HuH-7.5 (cell line): ENCODE measurements at regions not wholly inside any gene's neighbourhood (a gene's known extent, or its start where the extent isn't known, plus 50 kb on each side); places are given as distances from the start of the nearest gene placed in this dataset.

Experiments
- DNase-seq: peaks from one replicate; pipeline ENCODE4 v3.0.0; 2011; ENCODE audit warnings: low spot score

GRCh38 chr1:87720561-87720960 is 391.9 kb downstream of the LMO4 start:
- DNase-seq: peak; percentile 8

- no peak for DNase-seq
Measured at GRCh38 chr1:87723193-87723592, 394.5 kb downstream of the LMO4 start.

GRCh38 chr1:87728169-87728568 is 399.5 kb downstream of the LMO4 start:
- DNase-seq: no peak

GRCh38 chr1:87730274-87731216 is 401.9 kb downstream of the LMO4 start:
- DNase-seq: no peak

GRCh38 chr1:87733386-87733785 is 404.7 kb downstream of the LMO4 start:
- no peak for DNase-seq

- no peak for DNase-seq
Measured at GRCh38 chr1:87735750-87736149, 407.1 kb downstream of the LMO4 start.

GRCh38 chr1:87739141-87739540 is 410.5 kb downstream of the LMO4 start:
- DNase-seq: no peak

- no peak for DNase-seq
Measured at GRCh38 chr1:87739704-87740103, 411.0 kb downstream of the LMO4 start.

GRCh38 chr1:87743256-87743655 is 414.6 kb downstream of the LMO4 start:
- DNase-seq: no peak

- DNase-seq: no peak
Measured at GRCh38 chr1:87744056-87744455, 415.4 kb downstream of the LMO4 start.

GRCh38 chr1:87744763-87745162 is 416.1 kb downstream of the LMO4 start:
- DNase-seq: no peak

- no peak for DNase-seq
Measured at GRCh38 chr1:87753366-87753765, 424.7 kb downstream of the LMO4 start.

- DNase-seq: no peak
Measured at GRCh38 chr1:87754139-87754538, 425.5 kb downstream of the LMO4 start.

- no peak for DNase-seq
Measured at GRCh38 chr1:87757676-87758075, 429.0 kb downstream of the LMO4 start.

- DNase-seq: no peak
Measured at GRCh38 chr1:87759421-87760087, 430.9 kb downstream of the LMO4 start.

- no peak for DNase-seq
Measured at GRCh38 chr1:87760155-87760554, 431.5 kb downstream of the LMO4 start.

- DNase-seq: no peak
Measured at GRCh38 chr1:87760654-87761053, 432.0 kb downstream of the LMO4 start.

- no peak for DNase-seq
Measured at GRCh38 chr1:87763483-87763882, 434.8 kb downstream of the LMO4 start.

- no peak for DNase-seq
Measured at GRCh38 chr1:87765057-87765680, 436.5 kb downstream of the LMO4 start.

GRCh38 chr1:87765681-87766070 is 437.0 kb downstream of the LMO4 start:
- no peak for DNase-seq

- no peak for DNase-seq
Measured at GRCh38 chr1:87766737-87767136, 438.1 kb downstream of the LMO4 start.

- DNase-seq: no peak
Measured at GRCh38 chr1:87778896-87779295, 450.2 kb downstream of the LMO4 start.

- no peak for DNase-seq
Measured at GRCh38 chr1:87781554-87781953, 452.9 kb downstream of the LMO4 start.
